ENCODE measurements at regions not wholly inside any gene's neighbourhood (a gene's known extent, or its start where the extent isn't known, plus 50 kb on each side); places are given as distances from the start of the nearest gene placed in this dataset.

- Mint-ChIP-seq H3K4me1 (no peaks in the 10 kb centered on the region), H3K27me3 (peaks cover 6 to 12% (median 8%) of the 10 kb centered on the region in 5 donors), H3K9me3 (peaks cover 14 to 33% (median 20%) of the 10 kb centered on the region in 9 donors), H3K36me3 (peaks cover 0 to 26% (median 0%) of the 10 kb centered on the region in 3 donors), H3K4me3 (no peak overlapping the region), H3K27ac (no peak overlapping the region)
- POLR2A ChIA-PET: no interaction called here
- no peak for DNase-seq
- ATAC-seq: no peak
Observed at GRCh38 chr14:62234849-62235248, 472.6 kb downstream of the SNAPC1 start.

DNA sequence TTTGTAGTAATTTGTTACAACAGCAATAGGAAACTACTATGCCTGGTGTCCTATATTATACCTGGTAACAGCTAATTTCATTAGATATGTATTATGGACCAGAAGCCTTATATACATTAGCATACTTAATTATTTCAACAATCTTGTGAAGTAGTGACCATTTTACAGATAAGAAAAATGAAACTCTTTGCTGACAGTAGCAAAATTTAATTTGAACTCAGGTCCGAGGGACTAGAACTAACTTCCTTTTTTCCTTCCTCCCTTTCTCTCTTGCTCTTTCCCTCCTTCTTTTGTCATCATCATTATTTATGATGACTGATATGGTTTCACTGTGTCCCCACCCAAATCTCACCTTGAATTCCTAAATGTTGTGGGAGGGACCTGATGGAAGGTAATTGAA, 482.0 kb downstream of the SNAPC1 start:
- H3K36me3 Mint-ChIP-seq: peaks cover 0 to 4% (median 2%) of the 10 kb centered on the region in 3 donors
- ATAC-seq (no peak), DNase-seq (no peak)
- no peaks in the 10 kb centered on the region for H3K4me1 Mint-ChIP-seq
- peaks cover 0 to 20% (median 5%) of the 10 kb centered on the region in 9 donors for H3K9me3 Mint-ChIP-seq
- peaks cover 2 to 24% (median 4%) of the 10 kb centered on the region in 5 donors for H3K27me3 Mint-ChIP-seq
- POLR2A ChIA-PET: no interaction called here
- H3K4me3 Mint-ChIP-seq: no peak overlapping the region
- H3K27ac Mint-ChIP-seq: no peak overlapping the region

GRCh38 chr14:62247266-62247665, 485.0 kb downstream of the SNAPC1 start:
- Mint-ChIP-seq H3K4me3 (no peak overlapping the region), H3K9me3 (peaks cover 0 to 30% (median 5%) of the 10 kb centered on the region in 9 donors), H3K36me3 (peaks cover 0 to 4% (median 2%) of the 10 kb centered on the region in 3 donors), H3K4me1 (no peaks in the 10 kb centered on the region), H3K27ac (no peak overlapping the region), H3K27me3 (peaks cover 2 to 34% (median 6%) of the 10 kb centered on the region in 5 donors)
- DNase-seq (no peak), ATAC-seq (no peak)
- POLR2A ChIA-PET: no interaction called here

DNA sequence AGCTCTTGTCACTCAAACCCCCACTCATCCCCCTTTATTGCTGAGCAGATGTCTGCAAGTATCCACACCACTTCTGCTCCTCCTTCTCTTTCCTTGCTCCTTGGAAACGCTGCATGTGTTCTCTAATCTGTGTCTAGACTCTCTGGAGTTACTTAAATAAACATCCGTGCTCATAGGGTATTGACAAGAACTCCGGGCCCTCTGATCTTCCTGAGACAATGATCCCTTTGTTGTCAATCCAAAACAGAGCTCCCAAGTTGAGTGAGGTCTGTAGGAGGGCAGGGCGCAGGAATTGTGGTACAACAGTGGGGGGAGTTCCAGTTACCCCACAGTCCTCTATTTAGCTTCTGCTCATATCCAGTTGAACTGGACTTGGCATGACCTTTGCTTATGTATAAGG, 489.0 kb downstream of the SNAPC1 start:
- Mint-ChIP-seq H3K9me3 (peaks cover 0 to 16% (median 0%) of the 10 kb centered on the region in 9 donors), H3K27me3 (peaks cover 3 to 27% (median 13%) of the 10 kb centered on the region in 5 donors), H3K4me3 (no peak overlapping the region), H3K27ac (peak overlapping the region in 1 of 10 donors; percentile 24), H3K36me3 (no peaks in the 10 kb centered on the region), H3K4me1 (no peaks in the 10 kb centered on the region)
- POLR2A ChIA-PET: no interaction called here
- DNase-seq (no peak), ATAC-seq (no peak)

GRCh38 chr14:62253171-62253570, 491.0 kb downstream of the SNAPC1 start:
- ATAC-seq (no peak), DNase-seq (no peak)
- POLR2A ChIA-PET: no interaction called here
- Mint-ChIP-seq H3K9me3 (peaks cover 0 to 16% (median 0%) of the 10 kb centered on the region in 9 donors), H3K27me3 (peaks cover 3 to 41% (median 15%) of the 10 kb centered on the region in 5 donors), H3K36me3 (no peaks in the 10 kb centered on the region), H3K4me1 (no peaks in the 10 kb centered on the region), H3K27ac (no peak overlapping the region), H3K4me3 (no peak overlapping the region)

GRCh38 chr14:62253911-62254310, 491.7 kb downstream of the SNAPC1 start:
- peaks cover 3 to 41% (median 15%) of the 10 kb centered on the region in 5 donors for H3K27me3 Mint-ChIP-seq
- H3K27ac Mint-ChIP-seq: no peak overlapping the region
- H3K9me3 Mint-ChIP-seq: peaks cover 0 to 16% (median 0%) of the 10 kb centered on the region in 9 donors
- no peak for DNase-seq
- POLR2A ChIA-PET: no interaction called here
- no peaks in the 10 kb centered on the region for H3K36me3 Mint-ChIP-seq
- ATAC-seq: no peak
- no peaks in the 10 kb centered on the region for H3K4me1 Mint-ChIP-seq
- H3K4me3 Mint-ChIP-seq: no peak overlapping the region

DNA sequence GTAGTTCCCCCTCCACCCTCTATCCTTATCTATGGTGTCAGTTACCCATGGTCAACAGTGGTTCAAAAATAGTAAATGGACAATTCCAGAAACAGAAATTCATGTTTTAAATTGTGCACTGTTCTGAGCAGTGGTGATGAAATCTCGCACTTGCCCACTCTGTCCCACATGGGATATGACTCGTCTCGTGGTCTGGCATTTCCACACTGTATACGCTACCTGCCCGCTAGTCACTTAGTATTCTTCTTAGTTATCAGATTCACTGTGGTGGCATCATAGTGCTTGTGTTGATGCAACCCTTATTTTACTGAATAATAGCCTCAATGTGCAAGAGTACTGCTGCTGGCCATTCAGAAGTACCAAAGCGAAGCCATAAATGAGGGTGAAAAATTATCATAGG, 507.0 kb downstream of the SNAPC1 start:
- ATAC-seq: no peak
- POLR2A ChIA-PET: no interaction called here
- H3K9me3 Mint-ChIP-seq: peaks cover 0 to 3% (median 0%) of the 10 kb centered on the region in 9 donors

GRCh38 chr14:62270236-62270635, 508.0 kb downstream of the SNAPC1 start:
- POLR2A ChIA-PET: no interaction called here
- no peak for DNase-seq
- ATAC-seq: no peak
- Mint-ChIP-seq H3K9me3 (no peaks in the 10 kb centered on the region), H3K4me1 (no peaks in the 10 kb centered on the region), H3K4me3 (no peak overlapping the region), H3K27ac (no peak overlapping the region), H3K36me3 (no peaks in the 10 kb centered on the region), H3K27me3 (peaks cover 2 to 11% (median 4%) of the 10 kb centered on the region in 5 donors)

More for the DNA sequence above, 507.0 kb downstream of the SNAPC1 start:
- Mint-ChIP-seq H3K4me3 (no peak overlapping the region), H3K27me3 (peaks cover 2 to 21% (median 5%) of the 10 kb centered on the region in 5 donors), H3K36me3 (no peaks in the 10 kb centered on the region), H3K4me1 (no peaks in the 10 kb centered on the region), H3K27ac (no peak overlapping the region)
- no peak for DNase-seq

DNA sequence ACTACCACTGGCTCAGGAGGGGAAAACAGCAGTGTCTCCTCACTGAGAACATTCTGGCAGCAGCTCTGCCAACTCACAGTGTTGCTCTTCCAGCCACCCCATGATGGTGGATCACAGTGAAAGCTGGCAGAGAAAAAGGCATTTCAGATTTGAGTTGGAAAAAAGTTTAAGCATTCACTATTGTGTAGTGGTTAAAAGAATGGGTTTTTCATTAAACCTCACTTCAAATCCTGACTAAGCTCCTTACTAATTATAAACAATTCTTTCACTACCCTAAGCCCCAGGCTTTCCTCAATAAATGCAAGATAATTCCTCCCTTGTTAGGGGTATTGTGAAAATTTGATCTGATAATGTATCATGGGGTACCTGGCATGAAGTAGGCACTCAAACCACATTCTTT, 518.1 kb downstream of the SNAPC1 start:
- H3K9me3 Mint-ChIP-seq: peaks cover 0 to 9% (median 3%) of the 10 kb centered on the region in 9 donors
- no peak overlapping the region for H3K4me3 Mint-ChIP-seq
- no peaks in the 10 kb centered on the region for H3K4me1 Mint-ChIP-seq
- H3K27ac Mint-ChIP-seq: no peak overlapping the region
- H3K36me3 Mint-ChIP-seq: no peaks in the 10 kb centered on the region
- DNase-seq (no peak), ATAC-seq (no peak)
- POLR2A ChIA-PET: no interaction called here
- H3K27me3 Mint-ChIP-seq: peaks cover 0 to 18% (median 7%) of the 10 kb centered on the region in 5 donors

GRCh38 chr14:62283837-62284236, 521.6 kb downstream of the SNAPC1 start:
- POLR2A ChIA-PET: no interaction called here
- DNase-seq: no peak
- Mint-ChIP-seq H3K4me1 (no peaks in the 10 kb centered on the region), H3K4me3 (no peak overlapping the region), H3K36me3 (no peaks in the 10 kb centered on the region), H3K9me3 (peaks cover 0 to 9% (median 6%) of the 10 kb centered on the region in 9 donors), H3K27ac (no peak overlapping the region), H3K27me3 (peaks cover 0 to 11% (median 0%) of the 10 kb centered on the region in 5 donors)
- no peak for ATAC-seq

GRCh38 chr14:62289471-62289870, 527.3 kb downstream of the SNAPC1 start:
- Mint-ChIP-seq H3K27me3 (peaks cover 0 to 4% (median 0%) of the 10 kb centered on the region in 5 donors), H3K4me3 (no peak overlapping the region), H3K36me3 (no peaks in the 10 kb centered on the region), H3K4me1 (no peaks in the 10 kb centered on the region), H3K9me3 (peaks cover 0 to 19% (median 4%) of the 10 kb centered on the region in 9 donors), H3K27ac (no peak overlapping the region)
- ATAC-seq: no peak
- POLR2A ChIA-PET: no interaction called here
- no peak for DNase-seq

GRCh38 chr14:62301080-62301479, 538.9 kb downstream of the SNAPC1 start:
- Mint-ChIP-seq H3K27me3 (peaks cover 2 to 8% (median 2%) of the 10 kb centered on the region in 5 donors), H3K4me1 (no peaks in the 10 kb centered on the region), H3K9me3 (peaks cover 0 to 18% (median 3%) of the 10 kb centered on the region in 9 donors), H3K4me3 (no peak overlapping the region), H3K36me3 (no peaks in the 10 kb centered on the region), H3K27ac (no peak overlapping the region)
- POLR2A ChIA-PET: no interaction called here
- ATAC-seq: no peak
- DNase-seq: no peak

GRCh38 chr14:62301911-62302310, 539.7 kb downstream of the SNAPC1 start:
- DNase-seq (no peak), ATAC-seq (no peak)
- Mint-ChIP-seq H3K36me3 (no peaks in the 10 kb centered on the region), H3K9me3 (peaks cover 0 to 18% (median 3%) of the 10 kb centered on the region in 9 donors), H3K4me3 (no peak overlapping the region), H3K27ac (no peak overlapping the region), H3K4me1 (no peaks in the 10 kb centered on the region), H3K27me3 (peaks cover 2 to 8% (median 2%) of the 10 kb centered on the region in 5 donors)
- POLR2A ChIA-PET: no interaction called here

GRCh38 chr14:62303437-62303836, 541.2 kb downstream of the SNAPC1 start:
- POLR2A ChIA-PET: no interaction called here
- Mint-ChIP-seq H3K27me3 (peaks cover 2 to 8% (median 2%) of the 10 kb centered on the region in 5 donors), H3K4me1 (no peaks in the 10 kb centered on the region), H3K27ac (no peak overlapping the region), H3K4me3 (no peak overlapping the region), H3K9me3 (peaks cover 0 to 14% (median 4%) of the 10 kb centered on the region in 9 donors), H3K36me3 (no peaks in the 10 kb centered on the region)
- no peak for ATAC-seq
- no peak for DNase-seq
